Body of pancreas (tissue), 4 donors: ENCODE measurements at regions not wholly inside any gene's neighbourhood (a gene's known extent, or its start where the extent isn't known, plus 50 kb on each side); places are given as distances from the start of the nearest gene placed in this dataset.

ENCODE experiments used
- ATAC-seq: fragments of 150-250 bp; one replicate; pipeline ENCODE4 v1.9.1; 2016
- DNase-seq, 4 donors: peaks; one replicate each; pipeline ENCODE4 v3.0.0-alpha.2; 2019
- H3K27ac ChIP-seq, 4 donors: fragments of 200-600 bp; sonication (generic); 1 replicate in 3 of 4; 2 replicates in 1 of 4; pipeline versions ENCODE4 v1.5.1 to v1.6.1; 2016 to 2019; ENCODE audit warnings: mild to moderate bottlenecking in 1 of 4, mixed read lengths in 1 of 4, moderate library complexity in 1 of 4
- H3K27me3 ChIP-seq, 2 donors: fragments of 200-600 bp; sonication (generic); one replicate each; pipeline ENCODE4 v1.6.0; 2016; ENCODE audit warnings: mild to moderate bottlenecking in 1 of 2
- H3K36me3 ChIP-seq, 2 donors: fragments of 200-600 bp; sonication (generic); replicated peaks in 1 of 2; 2 replicates each; pipeline ENCODE4 v1.5.1; 2016; ENCODE audit warnings: low read depth in 2 of 2; ENCODE audit not compliant: insufficient read depth in 1 of 2
- H3K4me1 ChIP-seq: fragments of 200-600 bp; sonication (generic); one replicate; pipeline ENCODE4 v1.6.0; 2016
- H3K4me3 ChIP-seq, 2 donors: fragments of 200-600 bp; sonication (generic); 1 replicate in 1 of 2; 2 replicates in 1 of 2; pipeline ENCODE4 v1.5.1; 2016 to 2019
- H3K9me3 ChIP-seq, 3 donors: fragments of 200-600 bp; sonication (generic); 1 replicate in 2 of 3; 2 replicates in 1 of 3; pipeline ENCODE4 v1.5.1; 2016
- POLR2A ChIP-seq, 3 donors: fragments of 450-650 bp; IDR thresholded peaks; one replicate each; pipeline ENCODE4 v1.6.1; 2016; ENCODE audit warnings: antibody characterized with exemption in 3 of 3, mild to moderate bottlenecking in 2 of 3
- WGBS, 2 donors: methylation state at CpG; one replicate each; pipeline ENCODE4 v1.1.5; 2017; 5-methylcytosine and 5-hydroxymethylcytosine counted together
- intact Hi-C: fragments of 100-400 bp; cut with DNase I; formaldehyde crosslinking; loops from one replicate; pipeline ENCODE4 v1.15.1; 2023
- TF ChIP-seq, protein P1 (sequence below), 7 experiments: fragments of 450-650 bp in 4 of 7; fragments of 200-600 bp in 3 of 7; sonication (generic) in 3 of 7; IDR thresholded peaks; one replicate each; pipeline ENCODE4 v1.5.1; 2016 to 2019; ENCODE audit warnings: antibody characterized with exemption in 7 of 7

DNA sequence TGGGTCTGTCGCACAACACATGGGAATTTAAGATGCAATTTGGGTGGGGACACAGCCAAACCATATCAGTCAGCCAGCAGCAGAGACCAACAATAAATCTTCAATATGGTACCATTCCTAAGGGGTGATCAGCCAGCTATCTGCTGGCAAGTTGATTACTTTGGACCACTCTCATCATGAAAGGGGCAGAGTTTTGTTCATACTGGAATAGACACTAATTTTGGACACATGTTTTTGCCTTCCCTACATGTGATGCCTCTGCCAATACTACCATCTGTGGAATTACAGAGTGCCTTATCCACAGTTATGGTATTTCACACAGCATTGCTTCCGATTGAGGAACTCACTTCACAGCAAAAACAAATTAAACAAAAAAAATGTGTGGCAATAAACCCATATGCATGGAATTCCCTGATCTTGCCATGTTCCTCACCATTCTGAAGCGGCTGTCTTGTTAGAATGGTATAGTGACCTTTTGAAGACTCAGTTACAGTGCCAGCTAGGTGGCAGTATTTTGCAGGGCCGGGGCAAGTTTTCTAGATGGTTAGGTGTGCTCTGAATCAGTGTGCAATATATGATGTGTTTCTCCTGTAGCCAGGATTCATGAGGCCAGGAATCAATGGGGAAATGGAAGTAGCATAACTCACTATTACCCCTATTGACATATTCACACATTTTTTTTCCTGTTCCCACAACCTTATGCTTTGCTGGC is 179.0 kb upstream of the IGF1 start:
- intact Hi-C loops, result no loop called here
- ATAC-seq (no peak), DNase-seq (no peak)
- 68 to 70% methylated on average over 4 of the region's 4 CpGs for WGBS, 2 donors
- Histone ChIP-seq H3K27me3 (no peaks in the 10 kb centered on the region), H3K9me3 (peaks cover 0 to 10% (median 0%) of the 10 kb centered on the region in 3 donors), H3K36me3 (no peaks in the 10 kb centered on the region), H3K4me1 (no peaks in the 10 kb centered on the region), H3K27ac (no peak overlapping the region), H3K4me3 (no peak overlapping the region)
- TF ChIP-seq POLR2A (IDR thresholded peaks at IDR 0.05), result no peak

DNA sequence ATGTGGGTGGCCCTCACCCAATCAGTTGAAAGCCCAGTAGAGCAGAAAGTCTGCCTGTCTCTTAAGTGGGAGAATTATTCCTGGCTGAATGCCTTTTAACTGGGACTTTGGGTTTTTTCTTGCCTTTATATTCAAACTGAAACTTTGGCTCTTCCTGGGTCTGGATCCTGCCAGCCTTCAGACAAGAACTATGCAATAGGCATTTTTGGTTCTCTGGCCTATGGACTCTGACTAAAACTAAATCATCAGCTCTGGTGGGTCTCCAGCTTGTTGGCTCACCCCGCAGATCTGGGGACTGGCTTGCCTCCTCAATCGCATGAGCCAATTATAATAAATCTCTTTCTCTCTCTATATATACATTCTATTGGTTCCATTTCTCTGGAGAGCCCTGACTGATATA is 173.0 kb upstream of the IGF1 start:
- Histone ChIP-seq H3K27me3 (no peaks in the 10 kb centered on the region), H3K9me3 (peaks cover 0 to 10% (median 0%) of the 10 kb centered on the region in 3 donors), H3K27ac (no peak overlapping the region), H3K4me1 (no peaks in the 10 kb centered on the region), H3K36me3 (no peaks in the 10 kb centered on the region), H3K4me3 (no peak overlapping the region)
- TF ChIP-seq POLR2A (IDR thresholded peaks at IDR 0.05), result no peak
- TF ChIP-seq, protein P1, sequence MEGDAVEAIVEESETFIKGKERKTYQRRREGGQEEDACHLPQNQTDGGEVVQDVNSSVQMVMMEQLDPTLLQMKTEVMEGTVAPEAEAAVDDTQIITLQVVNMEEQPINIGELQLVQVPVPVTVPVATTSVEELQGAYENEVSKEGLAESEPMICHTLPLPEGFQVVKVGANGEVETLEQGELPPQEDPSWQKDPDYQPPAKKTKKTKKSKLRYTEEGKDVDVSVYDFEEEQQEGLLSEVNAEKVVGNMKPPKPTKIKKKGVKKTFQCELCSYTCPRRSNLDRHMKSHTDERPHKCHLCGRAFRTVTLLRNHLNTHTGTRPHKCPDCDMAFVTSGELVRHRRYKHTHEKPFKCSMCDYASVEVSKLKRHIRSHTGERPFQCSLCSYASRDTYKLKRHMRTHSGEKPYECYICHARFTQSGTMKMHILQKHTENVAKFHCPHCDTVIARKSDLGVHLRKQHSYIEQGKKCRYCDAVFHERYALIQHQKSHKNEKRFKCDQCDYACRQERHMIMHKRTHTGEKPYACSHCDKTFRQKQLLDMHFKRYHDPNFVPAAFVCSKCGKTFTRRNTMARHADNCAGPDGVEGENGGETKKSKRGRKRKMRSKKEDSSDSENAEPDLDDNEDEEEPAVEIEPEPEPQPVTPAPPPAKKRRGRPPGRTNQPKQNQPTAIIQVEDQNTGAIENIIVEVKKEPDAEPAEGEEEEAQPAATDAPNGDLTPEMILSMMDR (IDR thresholded peaks at IDR 0.05), result no peak
- ATAC-seq, result no peak
- DNase-seq, result no peak
- WGBS, 2 donors, result 73 to 84% methylated on average over 2 of the region's 2 CpGs
- intact Hi-C loops, result no loop called here

DNA sequence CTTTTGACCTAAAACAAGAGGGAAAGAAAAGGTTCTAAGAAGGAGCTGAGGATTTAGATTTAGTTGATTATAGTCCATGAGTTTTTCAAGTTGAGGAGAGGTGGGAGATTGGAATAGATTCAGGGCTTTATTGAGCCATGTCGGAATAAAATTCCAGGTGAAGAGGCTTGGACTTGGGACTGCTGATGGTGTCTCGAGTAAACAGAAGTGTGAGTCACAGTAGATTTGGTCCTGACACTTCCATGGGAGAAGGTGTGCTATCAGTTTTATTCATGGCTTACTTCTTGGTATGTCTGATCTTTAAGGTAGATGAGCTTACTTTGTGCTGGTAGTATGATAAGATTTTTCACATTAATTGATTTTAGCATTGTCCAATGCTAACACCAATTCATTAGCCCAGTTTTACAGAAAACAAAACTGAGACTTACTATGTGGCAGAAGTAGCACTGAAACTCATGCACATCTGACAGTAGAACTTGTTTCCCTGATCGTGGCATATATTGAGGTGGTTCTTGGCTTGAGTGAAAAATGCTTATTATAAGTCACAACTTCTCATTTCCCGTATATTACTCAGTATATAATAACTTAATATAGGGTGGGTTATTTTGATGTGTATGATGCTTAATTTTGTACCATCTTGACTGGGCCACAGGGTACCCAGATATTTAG is 172.4 kb upstream of the IGF1 start:
- H3K4me1 ChIP-seq, result no peaks in the 10 kb centered on the region
- H3K27me3 ChIP-seq, result no peaks in the 10 kb centered on the region
- no peak overlapping the region for H3K27ac ChIP-seq
- TF ChIP-seq, protein P1 (IDR thresholded peaks at IDR 0.05), result no peak
- TF ChIP-seq POLR2A (IDR thresholded peaks at IDR 0.05), result no peak
- ATAC-seq (no peak), DNase-seq (no peak)
- intact Hi-C loops, result no loop called here
- WGBS, 2 donors, result 42 to 52% methylated on average over 4 of the region's 4 CpGs
- no peak overlapping the region for H3K4me3 ChIP-seq
- H3K36me3 ChIP-seq, result no peaks in the 10 kb centered on the region
- peaks cover 0 to 7% (median 0%) of the 10 kb centered on the region in 3 donors for H3K9me3 ChIP-seq

DNA sequence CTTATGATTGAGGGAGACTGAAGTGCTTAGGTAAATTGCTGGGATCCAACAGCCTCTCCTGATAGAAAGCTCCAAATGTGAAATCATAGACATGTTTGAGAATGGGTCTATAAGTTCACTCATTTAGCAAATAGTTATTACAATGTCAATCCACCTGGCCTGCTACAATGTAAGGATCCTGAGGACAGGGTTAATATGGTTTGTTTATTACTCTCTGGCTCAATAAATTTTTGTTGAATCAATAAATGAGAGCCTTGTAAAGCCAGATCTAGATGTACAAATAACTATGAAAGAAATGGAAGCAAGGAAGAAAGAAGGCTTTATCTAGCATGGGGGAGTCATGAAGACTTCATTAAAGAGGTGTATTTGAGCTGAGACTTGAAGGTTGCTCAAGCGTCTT is 165.6 kb upstream of the IGF1 start:
- 39 to 42% methylated on average over 1 of the region's 1 CpG for WGBS, 2 donors
- Histone ChIP-seq H3K4me1 (no peaks in the 10 kb centered on the region), H3K27ac (no peak overlapping the region), H3K27me3 (no peaks in the 10 kb centered on the region), H3K4me3 (no peak overlapping the region), H3K36me3 (no peaks in the 10 kb centered on the region), H3K9me3 (no peaks in the 10 kb centered on the region)
- intact Hi-C loops, result no loop called here
- no peak for DNase-seq
- TF ChIP-seq POLR2A (IDR thresholded peaks at IDR 0.05), result no peak
- TF ChIP-seq, protein P1 (IDR thresholded peaks at IDR 0.05), result no peak
- no peak for ATAC-seq

DNA sequence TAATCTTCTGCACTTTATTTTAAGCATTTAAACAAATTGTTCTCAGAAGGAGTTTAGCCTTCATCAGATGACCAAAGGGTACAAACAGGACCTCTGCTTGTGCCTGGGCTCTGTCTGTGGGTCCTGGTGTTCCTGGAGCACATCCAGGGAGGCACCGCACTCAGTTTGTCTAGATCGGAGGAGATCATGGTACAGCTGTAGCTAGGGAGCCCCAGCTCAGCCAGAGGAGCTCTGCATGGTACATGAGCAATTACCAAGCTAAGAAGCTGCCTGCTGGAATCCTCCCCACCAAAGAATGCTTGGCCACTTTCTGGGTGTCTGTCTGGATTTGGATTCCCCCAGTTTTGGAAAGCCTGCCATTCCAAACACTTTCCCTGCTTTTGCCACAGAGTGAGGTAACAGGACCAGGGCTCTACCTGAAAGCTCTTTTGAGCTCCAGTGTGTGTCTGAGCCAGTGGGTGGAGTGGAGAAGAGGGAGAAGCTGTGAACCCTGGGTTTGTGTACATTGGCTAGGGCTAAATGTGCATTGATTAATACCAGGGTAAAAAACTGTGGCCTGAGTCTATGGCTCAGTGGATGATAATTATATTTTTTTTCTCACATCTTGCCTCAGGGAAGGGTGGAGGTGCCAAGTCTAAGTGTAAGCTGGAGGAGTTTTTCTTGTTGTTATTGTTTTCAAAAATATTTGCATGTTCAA is 163.7 kb upstream of the IGF1 start:
- H3K27ac ChIP-seq, result no peak overlapping the region
- no peaks in the 10 kb centered on the region for H3K4me1 ChIP-seq
- WGBS, 2 donors, result 66 to 76% methylated on average over 2 of the region's 2 CpGs
- DNase-seq (no peak), ATAC-seq (no peak)
- H3K36me3 ChIP-seq, result no peaks in the 10 kb centered on the region
- no peaks in the 10 kb centered on the region for H3K9me3 ChIP-seq
- H3K27me3 ChIP-seq, result no peaks in the 10 kb centered on the region
- intact Hi-C loops, result no loop called here
- TF ChIP-seq, protein P1 (IDR thresholded peaks at IDR 0.05), result no peak
- TF ChIP-seq POLR2A (IDR thresholded peaks at IDR 0.05), result no peak
- H3K4me3 ChIP-seq, result no peak overlapping the region
